ENCODE measurements at regions not wholly inside any gene's neighbourhood (a gene's known extent, or its start where the extent isn't known, plus 50 kb on each side); places are given as distances from the start of the nearest gene placed in this dataset.
A peak's percentile ranks its signal among the peaks of the same experiment; 100 is the strongest.

DNA sequence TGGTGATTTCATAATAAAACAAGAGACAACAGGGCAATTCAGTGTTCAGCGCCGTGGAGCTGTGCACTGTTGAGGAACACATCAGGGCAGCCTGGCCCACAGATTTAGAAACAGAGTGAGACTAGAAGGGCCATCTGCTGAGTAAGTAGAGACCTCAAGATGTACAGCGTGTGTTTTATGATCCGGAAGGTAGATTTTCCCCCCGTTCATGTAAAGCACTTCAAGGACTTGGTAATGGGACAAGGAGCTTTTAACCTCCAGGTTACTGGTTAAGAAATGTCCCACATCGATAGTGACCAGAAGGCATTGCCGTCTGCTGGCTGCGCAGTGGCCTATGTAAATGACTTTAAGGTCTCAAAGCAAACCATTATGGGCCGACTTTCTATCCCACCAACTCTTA lies 1057.7 kb upstream of the EEF2KMT start:
- no peak for DNase-seq (ENCODE audit: low read depth)

DNA sequence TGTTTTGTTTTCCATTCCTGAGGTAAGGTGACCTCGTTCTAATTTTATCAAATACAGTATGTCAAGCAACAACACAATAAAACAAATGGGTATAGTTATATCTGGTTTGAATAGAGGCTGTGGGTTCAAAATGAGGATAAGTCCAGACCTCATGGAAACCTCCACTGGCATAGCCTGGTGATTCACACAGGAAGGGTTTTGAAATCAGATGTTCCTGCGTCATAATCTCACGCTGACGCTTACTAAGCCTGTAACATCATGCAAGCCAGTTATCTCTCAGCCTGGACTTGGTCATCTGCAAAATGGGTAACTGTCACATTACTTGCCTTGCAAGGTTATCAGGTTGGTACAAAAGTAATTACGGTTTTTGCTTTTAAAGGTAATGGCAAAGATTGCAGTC lies 1056.3 kb upstream of the EEF2KMT start:
- DNase-seq (ENCODE audit: low read depth): peak; percentile 69

DNA sequence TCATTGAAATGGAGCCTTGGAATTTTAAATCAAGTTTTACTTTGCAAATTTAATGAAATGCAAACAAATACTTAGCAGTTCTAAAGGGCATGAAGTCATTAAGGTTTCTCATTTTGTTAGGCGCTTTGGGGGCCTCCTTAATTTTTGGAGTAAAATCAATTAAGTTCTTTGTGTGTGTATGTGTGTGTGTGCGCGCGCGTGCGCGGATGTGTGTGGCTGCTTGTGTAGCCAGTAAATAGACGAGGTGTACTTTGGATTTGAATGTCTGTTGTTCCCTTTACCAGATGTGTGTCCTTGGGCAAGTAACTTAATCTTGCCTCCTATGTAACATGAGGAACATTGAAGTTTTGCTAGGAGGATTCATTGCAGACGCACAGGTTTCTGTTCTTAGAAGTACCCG lies 1051.4 kb upstream of the EEF2KMT start:
- DNase-seq (ENCODE audit: low read depth): no peak

DNA sequence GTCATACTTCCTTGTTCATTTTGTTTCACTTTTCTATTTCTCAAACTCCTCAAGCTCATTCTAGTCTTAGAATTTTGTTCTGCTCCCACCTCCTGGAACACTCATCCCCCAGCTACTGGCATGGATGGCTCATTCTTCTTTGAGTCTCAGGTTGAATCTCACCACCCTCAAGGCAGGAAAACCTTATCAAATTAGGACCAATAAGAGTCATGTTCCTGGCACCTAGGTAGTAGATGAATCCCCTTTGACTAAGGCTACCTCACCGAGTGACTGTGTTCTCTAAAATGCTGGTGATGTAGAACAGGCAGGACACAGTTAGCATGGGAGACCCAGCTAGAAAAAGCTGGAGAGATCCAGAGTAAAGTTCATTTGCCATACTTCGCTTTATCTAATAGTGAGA lies 1050.8 kb upstream of the EEF2KMT start:
- no peak for DNase-seq (ENCODE audit: low read depth)

DNA sequence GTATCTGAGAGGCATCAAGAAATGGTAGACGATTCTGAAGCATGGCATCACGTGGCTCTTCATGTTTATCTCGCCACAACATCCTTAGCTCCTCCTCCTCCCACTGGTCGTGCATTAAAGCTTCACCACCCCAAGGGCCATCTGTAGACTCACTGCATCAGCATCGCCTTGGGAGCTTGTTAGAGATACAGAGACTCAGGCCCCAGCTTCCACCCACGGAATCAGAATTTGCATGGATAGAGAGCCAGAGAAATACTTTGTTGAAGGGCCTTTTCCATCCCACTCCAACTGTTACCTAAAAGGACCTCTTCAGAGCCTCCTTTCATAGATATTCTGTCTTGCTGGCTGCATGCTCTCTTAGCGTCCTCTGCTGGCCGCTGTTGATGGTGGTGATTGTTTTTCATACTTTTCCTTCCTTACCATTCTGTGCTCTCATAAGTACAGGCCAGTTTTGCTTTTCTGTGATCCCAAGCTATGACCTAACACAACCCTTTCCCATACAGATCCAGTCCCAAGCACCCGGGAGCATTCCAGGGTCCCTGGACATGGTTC lies 1049.4 kb upstream of the EEF2KMT start:
- DNase-seq (ENCODE audit: low read depth): peak; percentile 47

DNA sequence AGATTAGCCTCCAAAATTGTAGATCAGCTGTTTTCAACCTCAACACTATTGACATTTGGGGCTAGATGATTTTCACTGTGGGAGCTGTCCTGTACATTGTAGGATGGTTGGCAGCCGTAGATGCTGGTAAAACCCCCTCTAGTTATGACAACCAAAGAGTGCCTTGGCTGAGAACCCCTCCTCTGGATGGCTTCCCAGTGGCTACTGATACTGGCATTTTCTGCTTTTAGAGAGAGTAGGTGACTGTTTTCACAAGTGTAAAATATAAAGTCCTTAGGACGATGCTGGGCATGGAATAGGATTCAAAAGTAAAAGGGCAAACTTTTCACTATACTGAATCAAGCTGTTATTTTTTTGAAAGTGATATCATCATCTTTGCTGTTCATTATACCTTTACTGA lies 1048.8 kb upstream of the EEF2KMT start:
- no peak for DNase-seq (ENCODE audit: low read depth)

DNA sequence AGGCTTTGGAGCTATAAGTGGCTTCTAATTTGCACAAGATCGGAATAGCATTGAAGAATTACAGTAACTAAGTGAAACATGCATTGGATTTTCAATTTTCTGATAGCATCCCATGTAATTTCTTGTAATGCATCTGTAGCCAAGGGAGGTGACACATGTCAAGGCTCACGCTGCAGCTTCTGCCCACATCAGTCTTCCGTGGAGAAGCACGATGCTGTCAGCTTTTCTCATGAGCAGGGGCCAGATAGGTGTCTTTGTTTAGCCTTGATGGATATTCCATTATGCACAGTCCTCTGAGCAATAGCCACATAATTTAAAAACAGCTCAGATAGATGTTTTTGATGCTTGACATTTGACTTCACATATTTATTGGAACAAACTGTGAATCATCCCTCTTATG lies 1046.9 kb upstream of the EEF2KMT start:
- no peak for DNase-seq (ENCODE audit: low read depth)

DNA sequence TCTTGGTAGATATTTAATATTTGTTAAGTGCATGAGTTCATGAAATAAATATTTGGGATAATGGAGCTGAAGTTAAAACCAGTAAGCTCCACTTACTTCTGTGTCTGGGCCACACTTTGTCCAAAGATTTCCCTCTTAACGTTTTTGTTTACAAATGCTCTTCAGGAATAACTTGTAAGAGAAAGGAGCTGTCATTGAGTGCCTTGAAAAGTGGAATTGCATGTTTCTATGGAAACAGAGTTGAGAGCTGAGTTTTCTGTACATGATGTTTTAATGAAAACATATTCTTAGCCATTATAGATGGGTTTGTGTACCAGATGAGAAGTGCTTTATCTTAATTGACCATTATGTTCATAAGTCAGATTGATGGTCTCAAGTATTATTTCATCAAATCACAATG lies 1045.4 kb upstream of the EEF2KMT start:
- no peak for DNase-seq (ENCODE audit: low read depth)

DNA sequence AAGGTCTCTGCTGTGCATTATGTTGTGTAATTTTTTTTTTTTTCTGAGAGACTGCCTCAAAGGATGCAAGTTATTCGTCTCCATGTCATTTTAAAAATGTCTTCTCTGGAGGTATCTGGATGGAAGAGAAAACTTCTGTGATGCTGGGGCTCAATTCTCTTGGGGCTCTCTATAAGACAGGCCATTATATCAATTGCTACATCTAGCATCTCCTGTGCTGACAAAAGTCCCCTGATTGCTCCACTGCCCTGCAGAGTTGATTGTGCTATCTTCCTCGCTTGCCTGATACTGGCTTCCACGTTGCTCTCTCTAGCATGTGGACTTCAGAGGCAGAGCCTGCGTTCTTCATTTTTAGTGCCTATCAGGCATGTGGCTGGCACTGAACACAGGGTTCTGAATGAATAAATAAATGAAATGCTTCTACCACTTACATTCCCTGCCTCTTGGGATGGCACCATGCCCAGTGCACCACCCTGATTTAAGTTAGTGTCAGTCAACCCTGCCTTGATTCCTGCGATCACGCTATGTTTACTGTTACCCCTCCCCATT lies 1035.5 kb upstream of the EEF2KMT start:
- DNase-seq (ENCODE audit: low read depth): no peak

DNA sequence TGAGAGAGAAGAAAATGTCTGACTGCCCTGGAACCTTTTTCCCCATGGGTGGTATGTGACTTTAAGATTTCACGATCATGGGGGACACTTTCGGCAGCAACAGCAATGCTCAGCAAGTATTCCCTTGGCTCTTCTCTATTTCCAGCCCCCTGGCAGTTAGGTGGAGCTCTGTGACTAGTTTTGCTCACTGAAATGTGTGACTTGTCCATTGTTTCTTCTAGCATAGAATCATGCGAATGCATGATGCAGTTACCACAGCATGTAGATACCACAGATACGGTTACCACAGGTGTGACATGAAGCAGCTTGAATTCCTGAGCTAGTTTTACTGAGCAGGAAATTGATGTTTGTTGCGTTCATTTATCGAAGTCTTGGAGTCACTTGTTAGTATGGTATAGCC lies 1034.5 kb upstream of the EEF2KMT start:
- DNase-seq (ENCODE audit: low read depth): no peak

DNA sequence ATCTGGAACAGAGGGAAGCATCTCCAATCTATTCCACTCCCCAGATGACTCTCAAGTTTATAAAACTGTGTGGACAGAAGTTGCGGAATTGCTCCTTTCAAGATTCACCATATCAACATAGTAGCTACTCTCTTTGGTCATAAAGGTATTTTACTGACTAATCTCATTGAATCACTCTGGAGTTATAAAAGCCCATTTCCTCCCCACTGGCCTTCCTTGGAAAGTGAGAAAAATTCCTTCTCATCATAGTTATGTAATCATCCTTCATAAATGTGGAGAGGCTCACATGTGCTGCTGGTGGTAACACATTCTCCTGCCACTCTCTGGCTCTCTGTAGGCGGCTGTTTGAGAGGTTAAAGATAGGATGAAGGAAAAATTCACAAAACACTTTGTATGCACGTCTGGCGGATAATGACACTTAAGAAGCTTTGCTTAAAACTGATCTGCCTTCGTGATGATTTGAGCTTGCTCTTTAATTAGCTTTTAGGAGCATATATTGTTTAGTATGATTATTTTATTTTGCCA lies 1034.0 kb upstream of the EEF2KMT start:
- peak; percentile 53 for DNase-seq (ENCODE audit: low read depth)

DNA sequence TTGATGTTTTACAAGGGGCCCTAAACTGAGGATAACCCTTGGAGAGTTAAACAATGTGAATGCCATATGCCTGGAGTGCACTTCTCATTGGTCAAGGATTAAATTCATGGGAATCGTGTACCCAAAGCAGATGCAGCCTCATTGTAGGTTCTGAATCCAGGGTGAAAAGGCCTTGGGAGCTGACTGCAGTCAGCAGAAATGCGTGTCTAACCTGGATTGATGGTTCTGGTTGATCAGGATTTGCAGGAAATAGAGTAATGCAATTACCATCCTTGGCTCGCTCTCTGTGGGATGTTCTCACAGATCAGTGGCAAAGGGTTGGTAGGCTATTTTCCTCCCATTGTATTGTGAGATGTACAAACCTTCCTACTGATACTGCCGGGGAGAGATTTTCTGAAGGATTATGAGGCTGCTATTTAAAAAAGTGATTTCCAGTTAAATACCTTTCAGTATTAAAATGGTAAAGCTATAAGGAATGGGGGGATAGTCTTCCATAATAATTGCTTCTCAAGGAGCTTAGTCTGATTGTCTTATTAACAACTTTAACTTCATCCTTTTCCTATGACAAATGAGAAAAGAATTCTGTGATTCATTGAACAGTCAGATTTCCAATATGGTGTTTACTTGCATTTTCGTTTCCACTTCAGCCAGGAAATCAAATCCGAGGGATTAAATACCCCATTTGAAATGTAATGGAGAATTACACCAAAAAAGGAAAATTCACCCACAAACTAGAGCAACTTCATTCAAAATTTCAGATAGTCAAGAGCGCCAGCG lies 1028.1 kb upstream of the EEF2KMT start:
- peak; percentile 80 for DNase-seq (ENCODE audit: low read depth)

DNA sequence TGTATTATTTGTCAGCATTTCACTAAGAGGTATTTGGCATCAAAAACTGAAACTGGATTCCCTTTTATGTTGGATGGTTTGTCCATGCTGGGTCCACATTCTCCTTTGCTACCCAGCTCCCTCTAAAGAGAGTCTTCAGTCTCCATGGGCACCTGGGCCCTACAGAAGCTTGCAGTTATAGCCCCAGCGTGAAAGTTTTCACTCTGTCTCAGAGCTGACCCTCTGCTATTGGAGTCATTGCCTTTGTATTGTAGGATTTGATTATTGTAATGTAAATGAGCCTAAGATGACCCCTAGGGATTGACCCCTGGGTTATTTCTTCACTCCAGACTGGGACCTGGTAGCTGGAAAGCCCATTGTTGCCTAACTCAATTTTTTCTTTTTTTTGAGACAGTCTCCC lies 1026.5 kb upstream of the EEF2KMT start:
- DNase-seq (ENCODE audit: low read depth): no peak

DNA sequence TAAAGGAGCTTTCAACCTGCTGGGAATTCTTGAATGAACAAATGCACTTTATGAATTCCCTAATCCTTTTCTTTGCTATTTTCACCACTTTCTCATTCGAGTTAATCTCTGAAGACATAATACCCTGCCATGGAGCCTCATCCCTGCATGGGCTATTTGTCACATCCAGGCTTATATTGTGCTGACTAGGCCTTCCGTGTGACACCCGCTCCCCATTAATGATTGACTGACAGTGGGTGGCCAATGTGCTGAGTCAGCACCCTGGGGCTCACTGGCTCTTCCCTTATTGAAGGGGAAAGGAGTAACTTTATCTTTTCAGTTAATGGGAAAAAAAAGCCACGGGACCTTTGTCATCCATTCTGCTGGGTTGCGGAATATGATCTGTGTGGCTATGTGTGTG lies 1024.8 kb upstream of the EEF2KMT start:
- no peak for DNase-seq (ENCODE audit: low read depth)

DNA sequence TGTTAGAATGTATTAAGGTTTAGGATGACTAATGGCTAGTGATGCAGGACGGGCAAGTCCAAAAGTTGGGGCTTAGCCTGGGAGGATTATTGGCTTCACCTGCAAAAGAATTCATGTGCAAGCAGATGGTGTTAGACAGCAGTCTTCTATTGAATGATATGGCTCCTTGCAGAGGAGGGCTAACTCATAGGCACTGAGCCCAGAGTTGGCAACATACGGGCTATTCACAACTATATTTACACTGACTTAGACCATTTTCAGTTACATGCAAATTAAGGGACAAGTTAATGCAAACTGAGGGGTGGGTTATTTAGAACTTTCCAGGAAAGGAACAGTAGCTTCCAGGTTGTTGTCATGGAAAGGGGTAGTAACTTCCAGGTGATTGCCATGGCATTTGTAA lies 1017.1 kb upstream of the EEF2KMT start:
- DNase-seq (ENCODE audit: low read depth): no peak

DNA sequence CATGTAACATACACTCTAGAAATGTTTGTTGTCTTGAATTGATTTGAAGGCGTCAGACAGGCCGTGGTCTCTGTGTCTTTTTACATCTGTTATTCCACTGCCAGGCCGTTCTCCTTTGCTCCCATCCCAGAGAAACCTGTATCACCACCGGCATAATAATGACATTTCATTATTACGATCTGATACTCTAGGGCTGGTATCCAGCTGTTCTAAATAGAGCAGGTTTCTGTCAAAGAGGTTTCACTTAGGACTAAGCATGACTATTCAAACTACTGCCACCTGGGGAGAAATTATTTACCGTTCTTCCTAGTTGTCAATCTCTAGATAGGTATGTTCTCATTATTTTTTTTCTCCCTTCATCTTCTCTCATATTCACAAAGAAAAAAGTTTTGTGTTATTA lies 1016.2 kb upstream of the EEF2KMT start:
- DNase-seq (ENCODE audit: low read depth): no peak

DNA sequence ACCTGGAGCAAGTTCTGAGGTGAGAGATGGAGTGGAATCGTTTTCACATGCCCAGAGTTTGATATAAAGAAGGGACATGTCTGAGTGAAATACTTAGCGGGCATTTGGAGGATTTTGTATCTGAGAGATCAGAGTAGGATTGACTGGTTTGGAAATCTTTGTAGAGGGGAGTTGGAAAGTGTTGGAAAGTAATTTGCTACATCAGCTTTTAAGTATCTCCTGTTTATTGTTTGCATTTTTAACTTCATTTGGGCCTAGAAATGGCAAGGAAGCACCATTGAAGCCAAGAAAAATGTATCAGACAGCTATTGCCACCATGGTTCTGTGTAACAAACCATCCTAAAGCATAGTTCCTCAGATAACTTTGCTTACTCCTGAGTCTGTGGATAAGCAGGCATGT lies 1015.1 kb upstream of the EEF2KMT start:
- DNase-seq (ENCODE audit: low read depth): no peak

DNA sequence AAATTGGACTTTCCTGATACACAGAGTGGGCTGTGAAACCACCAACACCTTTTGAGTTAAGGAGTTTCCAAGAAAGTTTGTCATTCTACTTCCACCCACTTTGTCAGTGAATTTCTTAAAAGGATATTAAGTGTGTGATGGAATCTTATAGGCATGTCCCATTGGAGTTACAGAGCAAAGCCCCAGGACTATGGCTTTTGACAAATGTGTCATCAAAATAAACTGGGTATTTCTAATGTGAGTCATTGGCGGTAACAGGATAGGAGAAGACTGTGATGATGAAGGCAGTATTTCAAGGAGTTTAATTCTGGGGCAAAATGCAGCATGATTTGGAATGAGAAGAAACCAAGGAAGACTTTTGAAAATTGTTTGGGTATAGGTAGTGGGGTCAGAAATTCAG lies 1013.8 kb upstream of the EEF2KMT start:
- peak; percentile 86 for DNase-seq (ENCODE audit: low read depth)

DNA sequence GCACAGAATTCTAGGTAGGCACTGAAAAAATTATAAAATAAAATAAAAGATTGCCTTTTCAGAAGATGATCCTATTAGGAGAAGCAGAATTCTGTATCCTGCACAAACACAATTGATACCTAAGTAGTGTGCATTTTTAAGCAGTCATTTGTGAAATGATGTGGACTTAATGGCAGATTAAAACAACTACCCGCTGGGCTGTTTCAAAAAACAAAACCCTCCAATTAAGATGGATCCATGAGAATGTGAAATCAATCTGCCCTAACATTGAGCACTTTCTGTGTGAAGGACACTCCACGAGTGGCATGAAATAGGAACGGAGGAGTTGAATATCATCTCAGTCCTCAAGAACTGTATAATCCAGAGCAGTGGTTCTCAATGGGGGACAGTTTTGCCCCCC lies 1012.8 kb upstream of the EEF2KMT start:
- DNase-seq (ENCODE audit: low read depth): no peak

DNA sequence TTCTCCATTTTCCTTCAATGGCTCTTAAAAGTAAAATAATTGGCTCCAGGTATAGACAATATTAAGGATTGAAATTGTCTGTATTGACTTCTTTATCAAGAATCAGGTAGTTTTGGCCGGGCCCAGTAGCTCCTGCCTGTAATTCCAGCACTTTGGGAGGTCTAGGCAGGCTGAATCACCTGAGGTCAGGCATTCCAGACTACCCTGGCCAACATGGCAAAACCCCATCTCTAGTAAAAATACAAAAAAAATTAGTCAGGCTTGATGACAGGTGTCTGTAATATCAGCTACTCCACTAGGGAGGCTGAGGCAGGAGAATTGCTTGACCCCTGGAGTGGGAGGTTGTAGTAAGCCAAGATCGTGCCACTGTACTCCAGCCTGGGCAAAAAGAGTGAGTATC lies 1008.5 kb upstream of the EEF2KMT start:
- no peak for DNase-seq (ENCODE audit: low read depth)

DNA sequence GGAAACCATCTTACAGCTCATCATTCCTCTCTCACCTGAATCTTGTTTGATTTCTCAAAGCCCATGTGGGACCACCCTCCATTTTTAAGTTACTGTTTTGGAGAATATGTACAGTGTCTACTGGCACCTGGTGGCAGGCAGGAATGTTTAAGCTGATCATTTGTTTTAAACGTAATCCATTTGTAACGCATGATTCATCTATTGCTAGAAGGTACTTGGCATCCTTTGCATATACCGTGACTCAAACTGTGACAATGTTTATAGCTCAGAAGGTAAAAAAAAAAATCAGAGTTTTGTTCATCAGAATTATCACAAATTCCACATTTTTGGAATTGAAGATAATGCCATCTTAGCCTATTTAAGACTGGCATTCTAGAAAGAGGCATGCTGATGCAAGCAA lies 1007.5 kb upstream of the EEF2KMT start:
- DNase-seq (ENCODE audit: low read depth): peak; percentile 63

DNA sequence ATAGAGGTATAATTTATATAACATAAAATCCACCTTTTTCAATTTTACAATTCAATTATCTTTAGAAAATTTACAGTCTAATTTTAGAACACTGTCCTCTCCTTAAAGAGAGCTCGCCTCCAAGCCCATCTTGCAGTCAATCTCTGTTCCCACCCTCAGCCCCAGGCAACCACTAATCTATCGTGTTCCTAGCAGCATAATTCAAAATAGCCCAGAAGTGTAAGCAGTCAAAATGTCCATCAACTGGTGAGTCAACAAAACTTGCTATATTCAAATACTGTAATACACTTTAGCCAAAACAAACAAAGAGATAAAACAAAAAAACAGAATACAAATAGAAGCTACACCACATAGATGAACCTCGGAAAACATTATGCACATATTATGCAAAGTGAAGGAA lies 1006.8 kb upstream of the EEF2KMT start:
- peak; percentile 14 for DNase-seq (ENCODE audit: low read depth)

DNA sequence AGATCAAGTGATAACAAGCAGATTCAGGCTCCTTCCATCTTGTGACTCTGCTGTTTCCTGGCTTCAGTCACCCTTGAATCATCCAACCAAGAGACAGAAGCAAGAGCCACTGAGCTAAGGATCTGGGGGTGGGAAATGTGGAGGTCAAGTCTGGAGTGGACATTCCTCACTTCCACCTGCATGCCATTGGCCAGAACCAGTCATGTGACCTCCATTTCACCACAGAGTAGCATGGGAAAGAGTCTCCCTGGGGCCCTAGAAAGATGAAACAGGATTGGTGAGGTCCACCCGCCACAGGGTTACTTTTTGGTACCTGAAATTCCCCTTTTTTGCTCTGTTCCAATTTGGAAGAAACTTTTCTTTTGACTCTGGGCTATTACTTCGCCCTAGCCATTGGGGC lies 1006.0 kb upstream of the EEF2KMT start:
- peak; percentile 20 for DNase-seq (ENCODE audit: low read depth)
